Muscle of leg (tissue), 3 donors: ENCODE measurements at regions not wholly inside any gene's neighbourhood (a gene's known extent, or its start where the extent isn't known, plus 50 kb on each side); places are given as distances from the start of the nearest gene placed in this dataset.

Experiments used
- DNase-seq: peaks from one replicate; pipeline ENCODE4 v3.0.0; 2013
- H3K27ac ChIP-seq: one replicate; pipeline ENCODE4 v1.5.1; 2013; ENCODE audit warnings: mild to moderate bottlenecking, low read length, control low read depth
- H3K27me3 ChIP-seq: one replicate; pipeline ENCODE4 v1.6.1; 2013; ENCODE audit warnings: low read length; ENCODE audit not compliant: control insufficient read depth, insufficient read depth
- H3K36me3 ChIP-seq: one replicate; pipeline ENCODE4 v1.6.1; 2013; ENCODE audit warnings: low read length; ENCODE audit not compliant: control insufficient read depth, insufficient read depth
- H3K4me1 ChIP-seq: one replicate; pipeline ENCODE4 v1.6.1; 2013; ENCODE audit warnings: low read length; ENCODE audit not compliant: control insufficient read depth, insufficient read depth
- H3K4me3 ChIP-seq: one replicate; pipeline ENCODE4 v1.5.1; 2013; ENCODE audit warnings: low read length, control low read depth
- H3K9me3 ChIP-seq: replicated peaks from 2 replicates; pipeline ENCODE4 v1.6.1; 2013; ENCODE audit warnings: low read depth, low read length; ENCODE audit not compliant: control insufficient read depth
- WGBS: methylation state at CpG from one replicate; pipeline ENCODE4 v1.1.5; 2013; ENCODE audit warnings: missing lambda C conversion rate; ENCODE audit not compliant: insufficient coverage; 5-methylcytosine and 5-hydroxymethylcytosine counted together

GRCh38 chrX:85501349-85501748 is 121.9 kb upstream of the POF1B start:
- Histone ChIP-seq H3K36me3 (no peaks in the 10 kb centered on the region), H3K9me3 (no peaks in the 10 kb centered on the region), H3K4me1 (no peaks in the 10 kb centered on the region), H3K27ac (no peak overlapping the region), H3K4me3 (no peak overlapping the region), H3K27me3 (no peaks in the 10 kb centered on the region)
- no peak for DNase-seq
- no CpG with 5 or more reads among the region's 3 CpGs for WGBS

DNA sequence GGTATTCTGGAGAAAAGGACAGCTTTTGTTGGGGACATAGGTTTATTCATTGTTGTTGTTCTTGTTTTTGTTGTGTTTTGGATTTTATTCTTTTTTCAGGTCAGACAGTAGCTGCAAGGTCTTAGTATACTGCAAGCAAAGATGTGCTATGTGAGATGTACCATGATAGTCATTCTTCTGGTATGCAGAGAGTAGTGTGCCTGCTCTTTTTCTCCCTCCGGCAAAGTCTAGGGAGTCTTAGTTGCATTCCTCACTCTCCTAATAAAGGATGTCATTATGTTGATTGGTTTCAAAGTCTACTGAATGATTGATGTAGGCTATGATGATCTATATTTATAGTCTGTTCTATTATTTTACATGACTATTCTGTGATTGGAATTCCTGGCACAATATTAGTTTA is 119.9 kb upstream of the POF1B start:
- Histone ChIP-seq H3K4me3 (no peak overlapping the region), H3K4me1 (no peaks in the 10 kb centered on the region), H3K9me3 (no peaks in the 10 kb centered on the region), H3K27me3 (no peaks in the 10 kb centered on the region), H3K27ac (no peak overlapping the region), H3K36me3 (no peaks in the 10 kb centered on the region)
- WGBS: no CpG with 5 or more reads among the region's 1 CpG
- DNase-seq: no peak

- Histone ChIP-seq H3K27ac (no peak overlapping the region), H3K4me1 (no peaks in the 10 kb centered on the region), H3K27me3 (peaks cover 4% of the 10 kb centered on the region), H3K4me3 (no peak overlapping the region), H3K36me3 (no peaks in the 10 kb centered on the region), H3K9me3 (no peaks in the 10 kb centered on the region)
- DNase-seq: no peak
- no CpG with 5 or more reads among the region's 3 CpGs for WGBS
These were observed 114.4 kb upstream of the POF1B start for GRCh38 chrX:85493821-85494220.

GRCh38 chrX:85454295-85454694 is 74.8 kb upstream of the POF1B start:
- Histone ChIP-seq H3K36me3 (no peaks in the 10 kb centered on the region), H3K27me3 (peaks cover 3% of the 10 kb centered on the region), H3K4me3 (no peak overlapping the region), H3K9me3 (no peaks in the 10 kb centered on the region), H3K27ac (no peak overlapping the region), H3K4me1 (no peaks in the 10 kb centered on the region)
- DNase-seq: no peak

- no peaks in the 10 kb centered on the region for H3K36me3 ChIP-seq
- DNase-seq: no peak
- no peak overlapping the region for H3K27ac ChIP-seq
- H3K4me3 ChIP-seq: no peak overlapping the region
- 37% methylated on average over 2 of the region's 2 CpGs for WGBS
- peaks cover 20% of the 10 kb centered on the region for H3K9me3 ChIP-seq
- H3K27me3 ChIP-seq: no peaks in the 10 kb centered on the region
- H3K4me1 ChIP-seq: no peaks in the 10 kb centered on the region
These were observed 65.1 kb upstream of the POF1B start for GRCh38 chrX:85444613-85445012.
